GM23338 (cell line): ENCODE measurements at regions not wholly inside any gene's neighbourhood (a gene's known extent, or its start where the extent isn't known, plus 50 kb on each side); places are given as distances from the start of the nearest gene placed in this dataset.

ENCODE experiments used
- ATAC-seq: fragments of 200-7000 bp; cut with Tn5 transposase; 3 replicates; pipeline ENCODE4 v1.9.1; 2020
- DNase-seq: peaks from one replicate; pipeline ENCODE4 v3.0.0-alpha.2; 2015; ENCODE audit warnings: low spot score
- H2AFZ ChIP-seq: fragments of 200-600 bp; sonication (generic); 2 replicates; pipeline ENCODE4 v1.8.0; 2016; ENCODE audit warnings: antibody characterized with exemption, mild to moderate bottlenecking, moderate library complexity
- H3F3A ChIP-seq: fragments of 200-600 bp; sonication (generic); replicated peaks from 2 replicates; pipeline ENCODE4 v1.8.0; 2017; ENCODE audit warnings: antibody characterized with exemption, mixed run types, low read depth
- H3K27ac ChIP-seq: fragments of 200-600 bp; sonication (generic); 2 replicates; pipeline ENCODE4 v1.6.1; 2016; ENCODE audit warnings: low read depth
- H3K27me3 ChIP-seq: fragments of 200-600 bp; sonication (generic); 2 replicates; pipeline ENCODE4 v1.8.0; 2016; ENCODE audit warnings: mild to moderate bottlenecking, mixed run types, moderate library complexity; ENCODE audit not compliant: insufficient read depth
- H3K36me3 ChIP-seq: fragments of 200-600 bp; sonication (generic); 2 replicates; pipeline ENCODE4 v1.8.0; 2016; ENCODE audit warnings: mild to moderate bottlenecking; ENCODE audit not compliant: insufficient read depth
- H3K4me1 ChIP-seq: fragments of 200-600 bp; sonication (generic); 2 replicates; pipeline ENCODE4 v1.8.0; 2016; ENCODE audit warnings: mild to moderate bottlenecking, moderate library complexity; ENCODE audit not compliant: insufficient read depth
- H3K4me2 ChIP-seq: fragments of 200-600 bp; sonication (generic); 2 replicates; pipeline ENCODE4 v1.7.1; 2017; ENCODE audit warnings: mixed run types
- H3K4me3 ChIP-seq: fragments of 200-600 bp; sonication (generic); 2 replicates; pipeline ENCODE4 v1.6.1; 2016; ENCODE audit warnings: mixed run types
- H3K79me2 ChIP-seq: fragments of 200-600 bp; sonication (generic); replicated peaks from 2 replicates; pipeline ENCODE4 v1.8.0; 2017; ENCODE audit warnings: mild to moderate bottlenecking; ENCODE audit not compliant: insufficient read depth
- H3K9me2 ChIP-seq: fragments of 200-600 bp; sonication (generic); 2 replicates; pipeline ENCODE4 v1.8.0; 2017; ENCODE audit not compliant: insufficient read depth
- H4K20me1 ChIP-seq: fragments of 200-600 bp; sonication (generic); replicated peaks from 2 replicates; pipeline ENCODE4 v1.8.0; 2017; ENCODE audit warnings: mild to moderate bottlenecking; ENCODE audit not compliant: insufficient read depth
- H3K27ac Mint-ChIP-seq: 2 replicates; pipeline ENCODE4 v1.8.0; 2020; ENCODE audit warnings: inconsistent platforms, mild to moderate bottlenecking, moderate library complexity, mixed read lengths
- H3K27me3 Mint-ChIP-seq: 3 replicates; pipeline ENCODE4 v1.8.0; 2022; ENCODE audit warnings: low read depth, mild to moderate bottlenecking, moderate library complexity, mixed read lengths, inconsistent platforms; ENCODE audit not compliant: insufficient read depth, poor library complexity
- H3K36me3 Mint-ChIP-seq: 3 replicates; pipeline ENCODE4 v1.8.0; 2021; ENCODE audit warnings: low read depth, mild to moderate bottlenecking, inconsistent platforms, moderate library complexity, mixed read lengths
- H3K4me1 Mint-ChIP-seq: 3 replicates; pipeline ENCODE4 v1.8.0; 2020; ENCODE audit warnings: mild to moderate bottlenecking, inconsistent platforms, mixed read lengths
- H3K4me3 Mint-ChIP-seq: 3 replicates; pipeline ENCODE4 v1.8.0; 2021; ENCODE audit warnings: moderate library complexity, mild to moderate bottlenecking, inconsistent platforms, mixed read lengths
- H3K9me3 Mint-ChIP-seq: 3 replicates; pipeline ENCODE4 v1.8.0; 2020; ENCODE audit warnings: moderate library complexity, mild to moderate bottlenecking, inconsistent platforms, mixed read lengths
- JUNB ChIP-seq: IDR thresholded peaks from one replicate; pipeline ENCODE4 v1.6.1; 2016; ENCODE audit warnings: antibody characterized with exemption; ENCODE audit not compliant: unreplicated experiment
- REST ChIP-seq: IDR thresholded peaks from one replicate; pipeline ENCODE4 v1.6.1; 2018; ENCODE audit warnings: antibody characterized with exemption; ENCODE audit not compliant: unreplicated experiment
- ZNF462 ChIP-seq: fragments of 250-450 bp; sonication (Bioruptor Pico); IDR thresholded peaks from 2 replicates; pipeline ENCODE4 v1.5.0; 2020; ENCODE audit warnings: mild to moderate bottlenecking, moderate library complexity

- Histone ChIP-seq H3K36me3 (no peaks in the 10 kb centered on the region), H3K27me3 (no peaks in the 10 kb centered on the region), H3K27ac (no peak overlapping the region), H3K79me2 (no peaks in the 10 kb centered on the region), H3K4me2 (no peak overlapping the region), H3F3A (no peaks in the 10 kb centered on the region), H3K4me1 (no peaks in the 10 kb centered on the region), H4K20me1 (no peaks in the 10 kb centered on the region), H3K9me2 (0 out of 2 replicates have a peak, but pooled peaks cover 6% of the 10 kb centered on the region), H2AFZ (peak overlapping the region; percentile 74; the same call in 1 of the 2 replicates), H3K4me3 (no peak overlapping the region)
- no peak for ATAC-seq
- no peak for DNase-seq
- TF ChIP-seq REST: no peak
- no peak overlapping the region for H3K27ac Mint-ChIP-seq
- H3K4me3 Mint-ChIP-seq: no peak overlapping the region
- H3K9me3 Mint-ChIP-seq: peaks cover 18% of the 10 kb centered on the region
- H3K27me3 Mint-ChIP-seq: peaks cover 2% of the 10 kb centered on the region
- H3K4me1 Mint-ChIP-seq: no peaks in the 10 kb centered on the region
- H3K36me3 Mint-ChIP-seq: peaks cover 6% of the 10 kb centered on the region; the same call in 2 of the 3 replicates
Observed at GRCh38 chr12:69000540-69001243, 67.7 kb upstream of the CPM start.

- DNase-seq: no peak
- H3K4me3 Mint-ChIP-seq: no peak overlapping the region
- Histone ChIP-seq H2AFZ (peak overlapping the region; percentile 74), H3K4me3 (no peak overlapping the region), H3K36me3 (no peaks in the 10 kb centered on the region), H3K9me2 (0 out of 2 replicates have a peak, but pooled peaks cover 6% of the 10 kb centered on the region), H3K4me1 (no peaks in the 10 kb centered on the region), H3K27me3 (no peaks in the 10 kb centered on the region), H3K4me2 (no peak overlapping the region), H3K79me2 (no peaks in the 10 kb centered on the region), H4K20me1 (no peaks in the 10 kb centered on the region), H3K27ac (no peak overlapping the region), H3F3A (no peaks in the 10 kb centered on the region)
- peaks cover 6% of the 10 kb centered on the region; the same call in 2 of the 3 replicates for H3K36me3 Mint-ChIP-seq
- ATAC-seq: no peak
- H3K27me3 Mint-ChIP-seq: peaks cover 5% of the 10 kb centered on the region
- TF ChIP-seq JUNB (no peak), ZNF462 (CRISPR knock-in tag) (no peak)
- peaks cover 18% of the 10 kb centered on the region for H3K9me3 Mint-ChIP-seq
- peaks cover 3% of the 10 kb centered on the region; the same call in 2 of the 3 replicates for H3K4me1 Mint-ChIP-seq
- H3K27ac Mint-ChIP-seq: no peak overlapping the region
Observed at GRCh38 chr12:69001251-69001650, 68.3 kb upstream of the CPM start.
